IPS-20b (cell line): ENCODE measurements at regions not wholly inside any gene's neighbourhood (a gene's known extent, or its start where the extent isn't known, plus 50 kb on each side); places are given as distances from the start of the nearest gene placed in this dataset.
"Not testable (repeated sequence)": the region's sequence is repeated elsewhere in the genome, so short reads cannot be mapped to it uniquely, and the experiment has no call there.

ENCODE experiments used
- H3K27ac ChIP-seq: one replicate; pipeline ENCODE4 v1.5.1; 2013; ENCODE audit warnings: low read length
- H3K27me3 ChIP-seq: 2 replicates; pipeline ENCODE4 v1.6.1; 2013; ENCODE audit warnings: mild to moderate bottlenecking, low read length, inconsistent platforms; ENCODE audit not compliant: insufficient read depth
- H3K36me3 ChIP-seq: 2 replicates; pipeline ENCODE4 v1.6.1; 2013; ENCODE audit warnings: low read depth, mild to moderate bottlenecking, inconsistent platforms, low read length, moderate library complexity; ENCODE audit not compliant: insufficient read depth
- H3K4me1 ChIP-seq: 2 replicates; pipeline ENCODE4 v1.6.1; 2013; ENCODE audit warnings: mild to moderate bottlenecking, control low read depth, inconsistent platforms, low read length, moderate library complexity; ENCODE audit not compliant: insufficient read depth
- H3K4me3 ChIP-seq: 2 replicates; pipeline ENCODE4 v1.5.1; 2013; ENCODE audit warnings: mild to moderate bottlenecking, low read length, inconsistent platforms
- H3K9ac ChIP-seq: 2 replicates; pipeline ENCODE4 v1.6.1; 2013; ENCODE audit warnings: low read depth, mild to moderate bottlenecking, inconsistent platforms, low read length, moderate library complexity
- H3K9me3 ChIP-seq: 2 replicates; pipeline ENCODE4 v1.6.1; 2013; ENCODE audit warnings: mild to moderate bottlenecking, low read depth, low read length, inconsistent platforms; ENCODE audit not compliant: insufficient read depth

DNA sequence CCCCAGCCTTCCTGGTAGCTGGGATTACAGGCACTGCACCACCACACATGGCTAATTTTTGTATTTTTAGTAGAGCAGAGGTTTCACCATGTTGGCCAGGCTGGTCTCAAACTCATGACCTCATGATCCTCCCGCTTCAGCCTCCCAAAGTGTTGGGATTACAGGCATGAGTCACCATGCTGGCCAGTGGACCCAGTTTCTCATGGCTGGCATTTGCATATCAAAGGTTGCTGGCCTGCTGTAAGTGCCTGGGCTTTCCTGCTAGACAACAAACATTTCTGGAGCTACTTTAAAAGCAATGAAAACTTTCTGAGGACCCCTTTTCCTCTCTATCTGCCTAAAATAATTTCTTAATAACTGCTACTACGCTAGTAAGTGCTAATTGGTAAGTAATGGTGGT lies 228.2 kb downstream of the PCDH10 start:
- no peak overlapping the region for H3K27ac ChIP-seq
- no peak overlapping the region for H3K9ac ChIP-seq
- no peaks in the 10 kb centered on the region; the same call in 1 of the 2 replicates for H3K4me1 ChIP-seq
- H3K9me3 ChIP-seq: no peaks in the 10 kb centered on the region
- no peaks in the 10 kb centered on the region for H3K36me3 ChIP-seq
- no peak overlapping the region for H3K4me3 ChIP-seq
- no peaks in the 10 kb centered on the region for H3K27me3 ChIP-seq

DNA sequence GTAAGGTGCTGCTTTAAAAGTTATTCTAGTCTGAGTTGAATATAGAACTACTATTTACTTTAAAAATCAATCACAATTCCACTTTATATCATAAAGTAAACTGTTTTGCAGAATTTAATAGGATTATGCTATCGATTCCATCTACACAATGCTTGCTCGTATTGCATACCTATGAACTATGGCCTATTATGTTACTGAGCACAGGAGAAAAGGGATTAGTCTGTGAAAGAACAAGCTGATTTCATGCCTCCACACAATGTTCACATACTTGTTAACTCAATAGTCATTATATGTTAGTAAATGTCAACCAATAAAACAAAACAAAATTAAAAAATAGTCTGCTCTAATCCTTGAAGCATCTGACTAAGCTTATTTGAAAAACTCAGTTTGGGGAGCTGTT lies 223.6 kb downstream of the PCDH10 start:
- Histone ChIP-seq H3K4me3 (no peak overlapping the region), H3K4me1 (no peaks in the 10 kb centered on the region; the same call in 1 of the 2 replicates), H3K27me3 (no peaks in the 10 kb centered on the region), H3K9ac (no peak overlapping the region), H3K9me3 (no peaks in the 10 kb centered on the region), H3K27ac (no peak overlapping the region), H3K36me3 (no peaks in the 10 kb centered on the region)

DNA sequence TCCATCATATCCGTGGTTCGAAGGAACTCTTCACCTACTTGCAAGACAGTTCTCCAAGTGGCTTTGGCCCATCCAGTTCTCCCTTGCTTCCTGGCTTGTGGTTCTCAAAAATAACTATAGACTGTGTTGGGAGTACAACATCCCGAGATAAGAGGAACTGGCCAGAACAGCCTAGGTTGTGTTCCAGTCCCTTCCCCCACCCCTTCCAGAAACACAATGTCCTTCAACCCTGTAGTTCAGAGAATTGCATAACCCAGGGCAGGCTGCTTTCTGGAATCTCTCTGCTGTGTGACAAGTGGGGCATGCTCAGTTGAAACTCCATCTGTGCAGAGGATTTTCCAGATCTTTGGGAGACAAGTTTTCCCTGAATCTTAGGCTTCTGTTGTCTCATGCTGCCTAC lies 206.5 kb downstream of the PCDH10 start:
- Histone ChIP-seq H3K9ac (no peak overlapping the region), H3K4me1 (no peaks in the 10 kb centered on the region), H3K27ac (no peak overlapping the region), H3K4me3 (no peak overlapping the region), H3K36me3 (no peaks in the 10 kb centered on the region), H3K27me3 (no peaks in the 10 kb centered on the region), H3K9me3 (no peaks in the 10 kb centered on the region)

DNA sequence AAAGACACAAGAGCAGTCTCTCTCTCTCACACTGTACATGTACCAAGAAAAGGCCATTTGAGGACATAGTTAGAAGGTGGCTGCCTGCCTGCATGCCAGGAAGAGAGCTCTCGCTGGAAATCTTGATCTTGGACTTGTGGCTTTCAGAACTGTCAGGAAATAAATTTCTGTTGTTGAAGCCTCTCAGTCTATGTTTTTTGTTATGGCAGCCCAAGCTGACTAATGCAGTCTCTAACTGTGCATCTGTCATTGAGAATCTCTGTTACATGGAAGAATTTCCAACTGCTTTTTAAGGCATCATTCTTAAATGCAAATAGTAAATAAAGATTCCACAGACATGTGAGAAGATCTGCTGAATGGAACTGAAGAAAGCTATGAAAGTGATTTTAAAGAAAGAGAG lies 198.3 kb downstream of the PCDH10 start:
- no peaks in the 10 kb centered on the region for H3K27me3 ChIP-seq
- H3K9me3 ChIP-seq: no peaks in the 10 kb centered on the region
- H3K4me1 ChIP-seq: no peaks in the 10 kb centered on the region
- H3K4me3 ChIP-seq: no peak overlapping the region
- H3K27ac ChIP-seq: no peak overlapping the region
- no peak overlapping the region for H3K9ac ChIP-seq
- no peaks in the 10 kb centered on the region for H3K36me3 ChIP-seq

DNA sequence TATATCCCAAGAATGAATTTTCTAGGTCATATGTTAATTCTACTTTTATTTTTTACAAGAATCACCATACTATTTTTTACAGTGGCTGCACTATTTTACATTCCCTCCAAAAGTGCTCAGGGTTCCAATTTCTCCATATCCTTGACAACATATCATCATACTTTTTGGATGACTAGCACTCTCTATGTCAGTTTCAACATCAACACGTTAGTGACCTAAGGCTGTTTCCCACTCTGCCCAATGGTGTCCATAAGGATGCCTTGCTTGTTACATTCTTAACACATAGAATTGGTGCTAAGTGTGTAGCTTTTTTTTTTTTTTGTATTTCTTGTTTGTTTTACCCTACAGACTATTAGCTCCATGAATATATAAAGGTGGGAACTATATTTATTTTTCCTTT lies 175.4 kb downstream of the PCDH10 start:
- H3K36me3 ChIP-seq: no peaks in the 10 kb centered on the region
- H3K27me3 ChIP-seq: no peaks in the 10 kb centered on the region
- H3K4me3 ChIP-seq: no peak overlapping the region
- no peaks in the 10 kb centered on the region; the same call in 1 of the 2 replicates for H3K4me1 ChIP-seq
- no peak overlapping the region for H3K27ac ChIP-seq
- H3K9ac ChIP-seq: no peak overlapping the region
- H3K9me3 ChIP-seq: no peaks in the 10 kb centered on the region

DNA sequence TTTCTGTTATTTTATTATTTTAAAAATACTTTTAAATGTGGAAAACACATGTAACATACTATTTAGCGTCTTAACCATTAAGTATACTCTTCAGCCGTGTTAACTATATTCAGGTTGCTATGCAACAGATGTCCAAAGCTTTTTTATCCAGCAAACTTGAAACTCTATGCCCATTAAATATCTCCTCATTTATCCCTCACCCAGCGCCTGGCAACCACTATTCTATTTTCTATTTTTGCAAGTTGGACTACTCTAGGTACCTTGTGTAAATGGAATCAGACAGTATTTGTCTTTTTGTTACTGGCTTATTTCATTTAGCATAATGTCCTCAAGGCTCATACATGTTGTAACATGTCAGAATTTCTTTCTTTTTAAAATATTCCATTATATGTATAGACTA lies 174.6 kb downstream of the PCDH10 start:
- no peaks in the 10 kb centered on the region for H3K36me3 ChIP-seq
- H3K27me3 ChIP-seq: no peaks in the 10 kb centered on the region
- H3K9ac ChIP-seq: no peak overlapping the region
- H3K9me3 ChIP-seq: no peaks in the 10 kb centered on the region
- no peak overlapping the region for H3K4me3 ChIP-seq
- H3K4me1 ChIP-seq: no peaks in the 10 kb centered on the region; the same call in 1 of the 2 replicates
- no peak overlapping the region for H3K27ac ChIP-seq

DNA sequence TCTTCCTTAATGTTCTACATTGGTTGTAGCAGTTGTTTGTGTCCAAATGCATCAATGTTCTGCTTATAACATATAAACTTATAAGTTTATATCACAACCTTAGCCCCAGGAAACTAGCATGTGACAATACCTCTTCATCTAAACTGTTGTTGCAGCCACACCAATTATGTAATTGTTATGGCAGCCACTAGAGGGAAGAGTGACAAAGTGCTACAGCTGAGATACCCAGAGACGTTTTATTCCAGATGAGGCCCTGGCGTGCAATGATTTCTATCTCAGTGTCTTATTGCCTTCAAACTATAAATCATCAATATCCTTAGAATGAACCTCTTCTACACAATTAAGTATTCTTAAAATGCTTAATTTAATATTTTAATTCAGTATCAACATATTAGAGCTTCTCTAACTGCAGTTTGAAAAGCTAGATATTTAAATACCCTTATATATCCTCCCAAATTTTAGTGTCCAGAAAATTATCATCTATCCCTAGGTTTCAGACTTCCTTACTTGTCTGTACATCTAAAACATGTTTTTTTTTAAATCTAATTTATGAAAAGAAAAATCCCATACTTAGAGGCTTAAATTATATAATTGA lies 171.6 kb downstream of the PCDH10 start:
- Histone ChIP-seq H3K9ac (no peak overlapping the region), H3K4me3 (no peak overlapping the region), H3K9me3 (no peaks in the 10 kb centered on the region), H3K27ac (no peak overlapping the region), H3K36me3 (no peaks in the 10 kb centered on the region), H3K4me1 (no peaks in the 10 kb centered on the region), H3K27me3 (no peaks in the 10 kb centered on the region)

DNA sequence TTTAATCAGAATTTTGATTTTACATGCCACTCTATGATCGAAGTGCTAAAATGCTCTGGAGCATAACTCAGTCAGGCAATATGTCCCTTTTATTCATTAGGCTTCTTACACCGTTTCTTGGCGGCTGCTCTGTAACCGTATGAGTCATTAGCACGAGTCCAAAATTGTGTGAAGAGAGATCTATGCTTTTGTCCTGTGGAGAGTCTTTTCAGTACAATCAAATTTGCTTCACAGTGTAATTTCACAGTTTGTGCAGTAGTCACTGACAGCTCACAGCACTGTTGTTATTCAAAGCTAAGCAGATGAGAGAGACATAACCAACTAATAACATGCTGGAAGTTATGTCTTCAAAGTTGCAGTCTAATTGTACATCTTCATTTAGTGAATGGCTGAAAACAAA lies 167.8 kb downstream of the PCDH10 start:
- Histone ChIP-seq H3K36me3 (no peaks in the 10 kb centered on the region), H3K27ac (no peak overlapping the region), H3K4me3 (no peak overlapping the region), H3K9ac (no peak overlapping the region), H3K9me3 (no peaks in the 10 kb centered on the region), H3K27me3 (no peaks in the 10 kb centered on the region), H3K4me1 (no peaks in the 10 kb centered on the region)

DNA sequence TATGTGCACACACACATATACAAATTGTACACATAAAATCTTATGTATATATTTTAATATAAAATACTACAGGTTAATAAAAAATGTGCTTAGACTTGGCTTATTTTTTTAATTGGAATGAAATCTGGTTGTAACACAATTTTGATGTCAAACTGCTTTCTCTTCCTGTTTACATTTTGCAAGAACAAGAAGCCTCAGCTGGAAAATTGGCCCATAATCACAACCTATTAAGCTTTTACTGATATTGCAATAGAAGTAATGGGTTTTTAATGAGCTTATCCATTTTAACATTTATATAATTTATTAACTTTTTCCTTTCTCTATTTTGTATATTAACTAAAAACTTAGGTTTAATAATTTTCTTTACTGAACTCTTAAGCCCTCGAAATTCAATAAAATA lies 165.9 kb downstream of the PCDH10 start:
- H3K4me3 ChIP-seq: no peak overlapping the region
- no peaks in the 10 kb centered on the region for H3K4me1 ChIP-seq
- no peak overlapping the region for H3K9ac ChIP-seq
- H3K27me3 ChIP-seq: no peaks in the 10 kb centered on the region
- no peak overlapping the region for H3K27ac ChIP-seq
- no peaks in the 10 kb centered on the region for H3K36me3 ChIP-seq
- no peaks in the 10 kb centered on the region for H3K9me3 ChIP-seq

DNA sequence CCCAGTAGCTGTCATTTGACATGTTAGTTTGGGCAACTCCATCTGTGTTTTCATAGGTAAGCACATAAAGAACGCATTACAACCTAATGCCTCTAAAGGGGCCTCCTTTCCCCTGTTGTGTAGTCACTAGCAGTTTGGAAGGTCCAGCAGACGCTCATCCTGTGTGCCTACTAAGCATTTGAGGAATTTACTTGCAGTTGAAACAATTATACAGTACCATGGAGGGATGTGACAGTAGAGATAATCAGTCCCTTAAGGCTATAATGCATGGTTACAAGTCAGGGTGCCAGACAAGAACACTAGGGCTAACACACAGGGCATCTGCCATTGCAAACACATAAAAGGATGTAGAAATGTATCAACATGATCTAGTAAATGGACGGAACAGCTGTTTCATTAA lies 138.3 kb downstream of the PCDH10 start:
- H3K9me3 ChIP-seq: no peaks in the 10 kb centered on the region
- no peak overlapping the region for H3K27ac ChIP-seq
- no peaks in the 10 kb centered on the region for H3K36me3 ChIP-seq
- H3K4me1 ChIP-seq: no peaks in the 10 kb centered on the region
- no peak overlapping the region for H3K4me3 ChIP-seq
- H3K27me3 ChIP-seq: no peaks in the 10 kb centered on the region
- H3K9ac ChIP-seq: no peak overlapping the region

DNA sequence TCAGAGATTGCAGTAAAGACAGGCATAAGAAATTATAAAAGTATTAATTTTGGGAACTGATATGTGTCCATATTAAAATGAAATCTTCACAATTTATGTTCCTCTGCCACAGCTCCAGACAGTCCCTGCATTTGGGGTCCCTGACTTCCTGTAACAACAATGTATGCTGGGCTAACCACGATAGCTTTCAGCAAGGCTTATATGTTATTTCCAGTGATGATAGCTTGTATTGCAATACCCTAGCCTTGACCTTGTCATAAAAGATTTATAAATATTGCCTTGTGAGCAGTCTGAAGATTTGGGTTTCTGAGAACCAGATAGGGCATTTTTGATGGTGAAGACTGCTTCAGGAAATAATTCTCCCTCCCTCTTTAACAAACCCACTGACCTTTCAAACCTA lies 129.5 kb downstream of the PCDH10 start:
- Histone ChIP-seq H3K9ac (no peak overlapping the region), H3K27ac (no peak overlapping the region), H3K27me3 (no peaks in the 10 kb centered on the region), H3K36me3 (no peaks in the 10 kb centered on the region), H3K4me3 (no peak overlapping the region), H3K9me3 (no peaks in the 10 kb centered on the region), H3K4me1 (no peaks in the 10 kb centered on the region)

DNA sequence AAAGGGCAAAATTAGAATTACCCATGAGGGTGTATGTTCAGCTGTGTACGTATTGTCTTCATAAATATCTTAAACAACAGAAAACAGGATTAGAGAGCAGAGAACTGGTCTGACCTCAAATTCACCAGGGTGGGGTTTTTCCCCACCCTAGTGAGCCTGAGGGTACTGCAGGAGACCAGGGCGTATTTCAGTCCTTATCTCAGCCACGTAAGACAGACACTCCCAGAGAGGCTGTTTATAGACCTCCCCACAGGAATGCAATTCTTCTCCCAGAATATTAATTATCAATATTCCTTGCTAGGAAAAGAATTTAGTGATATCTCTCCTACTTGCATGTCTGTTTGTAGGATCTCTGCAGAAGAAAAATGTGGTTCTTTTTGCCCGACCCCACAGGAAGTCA lies 128.8 kb downstream of the PCDH10 start:
- not testable (repeated sequence) for H3K9ac ChIP-seq, H3K36me3 ChIP-seq

More for the DNA sequence above, 128.8 kb downstream of the PCDH10 start:
- H3K27ac ChIP-seq, H3K4me3 ChIP-seq, H3K27me3 ChIP-seq, H3K9me3 ChIP-seq, H3K4me1 ChIP-seq: not testable (repeated sequence)
